ENCODE measurements at regions not wholly inside any gene's neighbourhood (a gene's known extent, or its start where the extent isn't known, plus 50 kb on each side); places are given as distances from the start of the nearest gene placed in this dataset.
A peak's percentile ranks its signal among the peaks of the same experiment; 100 is the strongest.

DNA sequence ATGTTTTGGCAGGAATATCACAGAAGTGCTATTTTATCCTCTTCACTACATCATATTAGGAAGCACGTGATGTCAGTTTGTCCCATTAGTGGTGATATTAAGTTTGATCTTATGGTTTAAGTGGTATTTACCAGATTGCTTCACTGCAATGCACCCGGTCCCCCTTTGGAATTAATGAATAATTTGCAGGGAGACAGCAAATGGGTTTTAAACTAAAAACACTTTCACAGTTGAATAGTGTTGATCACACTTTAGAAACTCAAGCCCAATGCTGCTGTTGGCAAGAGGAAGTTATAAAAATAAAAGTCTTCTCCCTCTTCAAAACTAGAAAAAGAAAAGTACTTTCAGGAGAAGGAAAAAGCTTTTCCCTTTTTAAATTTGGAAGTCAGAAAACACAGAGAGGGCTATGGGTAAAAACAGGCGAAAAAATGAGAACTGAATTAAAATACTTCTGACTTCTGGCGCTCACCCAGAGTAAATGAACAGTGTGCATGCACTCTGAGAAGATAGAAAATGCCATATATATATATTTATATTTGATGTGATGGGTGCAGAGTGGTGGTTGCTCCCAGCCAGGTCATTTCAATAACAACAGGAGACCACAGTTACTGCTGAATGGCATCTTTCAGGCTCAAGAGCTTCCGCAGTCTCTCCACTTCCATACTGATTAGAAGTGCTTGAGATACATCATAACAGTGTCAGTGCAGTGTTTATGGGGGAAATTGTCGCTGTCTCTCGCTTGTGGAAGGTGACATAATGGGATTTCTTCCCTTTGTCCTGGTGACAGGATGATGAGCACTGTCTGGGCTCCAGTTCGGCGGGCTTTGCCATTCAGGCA lies 278.0 kb downstream of the ZSWIM6 start:
- intact Hi-C loops (cut with DNase I), result no loop called here
- 30 to 31% methylated on average over 9 of the region's 9 CpGs for WGBS, 2 donors

DNA sequence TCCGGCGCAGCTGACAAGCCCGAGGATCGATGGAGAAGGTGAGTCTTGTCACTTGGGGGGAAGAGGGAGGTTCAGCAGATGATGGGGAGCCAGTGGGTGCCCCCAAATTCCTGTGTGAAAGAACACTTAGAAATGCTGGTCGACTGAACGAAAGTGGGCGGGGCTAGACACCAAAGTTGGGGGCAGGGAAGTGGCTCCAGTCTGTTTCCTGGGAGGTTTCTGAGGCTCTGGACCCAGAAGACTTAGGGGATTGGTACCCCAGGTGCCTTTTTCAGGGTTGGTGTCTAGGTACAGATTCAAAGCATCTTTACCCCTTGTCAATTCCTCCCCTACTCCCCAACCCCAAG lies 278.6 kb downstream of the ZSWIM6 start:
- H3K4me3 ChIP-seq (ENCODE audit: low read length in 2 of 2), result no peak overlapping the region
- no peaks in the 10 kb centered on the region for H3K4me1 ChIP-seq (ENCODE audit: control insufficient read depth in 1 of 2, insufficient read depth in 2 of 2, low read length in 2 of 2)
- intact Hi-C loops (cut with DNase I), result no loop called here
- no peak overlapping the region for H3K27ac ChIP-seq (ENCODE audit: low read depth in 1 of 2, low read length in 2 of 2)
- H3K27me3 ChIP-seq (ENCODE audit: control insufficient read depth in 1 of 2, insufficient read depth in 2 of 2, low read length in 1 of 2), result no peaks in the 10 kb centered on the region
- H3K9me3 ChIP-seq (ENCODE audit: control insufficient read depth, low read length), result no peaks in the 10 kb centered on the region
- ATAC-seq (ENCODE audit: low FRiP score) (no peak), DNase-seq (no peak)
- WGBS, 2 donors, result 72 to 75% methylated on average over 7 of the region's 7 CpGs
- H3K36me3 ChIP-seq (ENCODE audit: control insufficient read depth in 1 of 2, insufficient read depth in 2 of 2, low read length in 1 of 2), result no peaks in the 10 kb centered on the region

More for the DNA sequence above, 278.0 kb downstream of the ZSWIM6 start:
- Histone ChIP-seq H3K4me3 (ENCODE audit: low read length in 2 of 2) (no peak overlapping the region), H3K9me3 (ENCODE audit: control insufficient read depth, low read length) (no peaks in the 10 kb centered on the region), H3K36me3 (ENCODE audit: control insufficient read depth in 1 of 2, insufficient read depth in 2 of 2, low read length in 1 of 2) (no peaks in the 10 kb centered on the region), H3K27me3 (ENCODE audit: control insufficient read depth in 1 of 2, insufficient read depth in 2 of 2, low read length in 1 of 2) (no peaks in the 10 kb centered on the region), H3K4me1 (ENCODE audit: control insufficient read depth in 1 of 2, insufficient read depth in 2 of 2, low read length in 2 of 2) (no peaks in the 10 kb centered on the region), H3K27ac (ENCODE audit: low read depth in 1 of 2, low read length in 2 of 2) (no peak overlapping the region)
- DNase-seq, result no peak
- no peak for ATAC-seq (ENCODE audit: low FRiP score)

DNA sequence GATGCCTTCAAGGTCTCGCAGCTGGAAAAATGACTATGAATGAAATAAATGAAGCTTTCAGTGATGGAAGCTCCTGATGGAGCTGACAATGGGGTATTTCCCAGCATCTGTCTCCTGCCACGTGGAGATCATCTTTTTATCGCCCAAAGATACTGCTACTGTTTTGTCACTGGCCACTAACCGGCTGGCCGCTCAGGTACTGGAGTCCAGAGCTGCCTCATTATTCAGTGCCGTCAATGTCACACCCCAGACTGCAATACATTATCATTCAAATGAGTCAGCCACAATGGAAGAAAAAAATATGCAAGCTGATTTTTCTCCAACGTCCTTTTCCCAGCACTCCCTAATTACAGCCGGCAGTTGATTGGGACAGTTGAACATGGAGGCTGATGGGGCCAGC lies 280.4 kb downstream of the ZSWIM6 start:
- no peaks in the 10 kb centered on the region for H3K4me1 ChIP-seq (ENCODE audit: control insufficient read depth in 1 of 2, insufficient read depth in 2 of 2, low read length in 2 of 2)
- no peaks in the 10 kb centered on the region for H3K36me3 ChIP-seq (ENCODE audit: control insufficient read depth in 1 of 2, insufficient read depth in 2 of 2, low read length in 1 of 2)
- WGBS, 2 donors, result 77 to 79% methylated on average over 8 of the region's 8 CpGs
- DNase-seq (no peak), ATAC-seq (ENCODE audit: low FRiP score) (no peak)
- no peaks in the 10 kb centered on the region for H3K9me3 ChIP-seq (ENCODE audit: control insufficient read depth, low read length)
- H3K27me3 ChIP-seq (ENCODE audit: control insufficient read depth in 1 of 2, insufficient read depth in 2 of 2, low read length in 1 of 2), result no peaks in the 10 kb centered on the region
- intact Hi-C loops (cut with DNase I), result no loop called here
- H3K27ac ChIP-seq (ENCODE audit: low read depth in 1 of 2, low read length in 2 of 2), result no peak overlapping the region
- H3K4me3 ChIP-seq (ENCODE audit: low read length in 2 of 2), result no peak overlapping the region

DNA sequence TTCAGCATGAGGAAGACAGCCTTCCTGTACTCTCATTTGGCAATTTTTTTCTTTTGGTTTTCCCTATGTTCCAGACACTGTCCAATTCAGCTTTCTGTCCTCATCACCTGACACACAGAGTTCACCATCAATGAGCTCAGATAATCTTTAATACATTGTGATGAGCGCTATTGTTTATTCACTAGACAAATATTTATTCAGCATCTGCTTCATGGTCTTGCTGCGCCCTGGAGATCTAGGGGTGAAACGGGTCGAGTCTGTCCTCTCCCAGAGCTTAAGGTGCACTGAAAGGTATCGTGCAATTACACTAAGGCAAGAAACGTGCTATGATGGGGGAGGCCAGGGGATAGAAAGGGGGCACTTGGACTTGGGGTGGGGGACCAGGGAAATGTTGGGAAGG lies 281.6 kb downstream of the ZSWIM6 start:
- 94 to 95% methylated on average over 6 of the region's 6 CpGs for WGBS, 2 donors
- H3K27ac ChIP-seq (ENCODE audit: low read depth in 1 of 2, low read length in 2 of 2), result no peak overlapping the region
- intact Hi-C loops (cut with DNase I), result no loop called here
- H3K4me1 ChIP-seq (ENCODE audit: control insufficient read depth in 1 of 2, insufficient read depth in 2 of 2, low read length in 2 of 2), result no peaks in the 10 kb centered on the region
- H3K27me3 ChIP-seq (ENCODE audit: control insufficient read depth in 1 of 2, insufficient read depth in 2 of 2, low read length in 1 of 2), result no peaks in the 10 kb centered on the region
- ATAC-seq (ENCODE audit: low FRiP score) (no peak), DNase-seq (no peak)
- no peaks in the 10 kb centered on the region for H3K9me3 ChIP-seq (ENCODE audit: control insufficient read depth, low read length)
- no peaks in the 10 kb centered on the region for H3K36me3 ChIP-seq (ENCODE audit: control insufficient read depth in 1 of 2, insufficient read depth in 2 of 2, low read length in 1 of 2)
- no peak overlapping the region for H3K4me3 ChIP-seq (ENCODE audit: low read length in 2 of 2)

DNA sequence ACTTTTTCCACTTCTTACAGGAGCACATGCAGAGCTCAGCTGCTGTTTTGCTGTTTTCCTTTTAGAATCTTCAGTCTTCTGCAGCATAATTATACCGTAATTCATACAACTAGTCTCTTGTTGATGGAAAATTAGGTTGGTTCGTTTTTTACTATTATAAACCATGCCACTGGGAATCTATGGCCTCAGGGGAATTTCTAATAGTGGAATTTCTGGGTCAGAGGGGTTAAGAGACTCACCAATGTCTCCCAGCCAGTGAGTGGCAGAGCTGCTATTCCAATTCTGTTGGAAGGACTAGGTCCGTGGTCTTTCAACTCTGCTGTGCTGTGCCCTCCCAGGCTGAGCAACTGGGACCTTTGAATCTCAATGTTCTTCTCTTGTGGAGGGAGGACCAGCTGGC lies 282.5 kb downstream of the ZSWIM6 start:
- Histone ChIP-seq H3K36me3 (ENCODE audit: control insufficient read depth in 1 of 2, insufficient read depth in 2 of 2, low read length in 1 of 2) (no peaks in the 10 kb centered on the region), H3K27ac (ENCODE audit: low read depth in 1 of 2, low read length in 2 of 2) (no peak overlapping the region), H3K4me1 (ENCODE audit: control insufficient read depth in 1 of 2, insufficient read depth in 2 of 2, low read length in 2 of 2) (no peaks in the 10 kb centered on the region), H3K9me3 (ENCODE audit: control insufficient read depth, low read length) (no peaks in the 10 kb centered on the region), H3K27me3 (ENCODE audit: control insufficient read depth in 1 of 2, insufficient read depth in 2 of 2, low read length in 1 of 2) (no peaks in the 10 kb centered on the region), H3K4me3 (ENCODE audit: low read length in 2 of 2) (no peak overlapping the region)
- intact Hi-C loops (cut with DNase I), result no loop called here
- 88 to 90% methylated on average over 3 of the region's 3 CpGs for WGBS, 2 donors
- no peak for ATAC-seq (ENCODE audit: low FRiP score)
- no peak for DNase-seq

DNA sequence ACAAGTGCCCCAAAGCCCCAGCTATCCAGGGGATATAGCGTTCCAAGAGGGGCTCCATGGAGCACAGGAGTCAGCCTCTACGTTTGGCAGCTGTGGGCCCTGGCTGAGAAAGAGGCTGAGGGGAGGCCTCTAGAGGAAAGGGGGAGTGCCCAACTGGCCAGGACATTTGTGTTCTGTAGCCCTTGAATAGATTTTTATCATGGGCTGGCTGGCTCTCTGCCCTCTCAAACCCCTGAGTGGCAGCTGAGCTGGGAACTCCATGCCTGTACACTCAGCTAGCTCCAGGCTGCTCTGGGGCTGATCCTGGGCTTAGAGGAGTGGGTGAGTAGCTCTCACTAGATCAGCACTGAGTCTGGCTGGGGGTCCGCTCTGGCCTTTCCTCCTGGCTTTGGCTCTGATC lies 285.0 kb downstream of the ZSWIM6 start:
- no peaks in the 10 kb centered on the region for H3K27me3 ChIP-seq (ENCODE audit: control insufficient read depth in 1 of 2, insufficient read depth in 2 of 2, low read length in 1 of 2)
- ATAC-seq (ENCODE audit: low FRiP score) (no peak), DNase-seq (no peak)
- intact Hi-C loops (cut with DNase I), result no loop called here
- no peak overlapping the region for H3K27ac ChIP-seq (ENCODE audit: low read depth in 1 of 2, low read length in 2 of 2)
- H3K4me1 ChIP-seq (ENCODE audit: control insufficient read depth in 1 of 2, insufficient read depth in 2 of 2, low read length in 2 of 2), result no peaks in the 10 kb centered on the region
- no peaks in the 10 kb centered on the region for H3K36me3 ChIP-seq (ENCODE audit: control insufficient read depth in 1 of 2, insufficient read depth in 2 of 2, low read length in 1 of 2)
- no peaks in the 10 kb centered on the region for H3K9me3 ChIP-seq (ENCODE audit: control insufficient read depth, low read length)
- H3K4me3 ChIP-seq (ENCODE audit: low read length in 2 of 2), result no peak overlapping the region
- 62 to 69% methylated on average over 3 of the region's 3 CpGs for WGBS, 2 donors

DNA sequence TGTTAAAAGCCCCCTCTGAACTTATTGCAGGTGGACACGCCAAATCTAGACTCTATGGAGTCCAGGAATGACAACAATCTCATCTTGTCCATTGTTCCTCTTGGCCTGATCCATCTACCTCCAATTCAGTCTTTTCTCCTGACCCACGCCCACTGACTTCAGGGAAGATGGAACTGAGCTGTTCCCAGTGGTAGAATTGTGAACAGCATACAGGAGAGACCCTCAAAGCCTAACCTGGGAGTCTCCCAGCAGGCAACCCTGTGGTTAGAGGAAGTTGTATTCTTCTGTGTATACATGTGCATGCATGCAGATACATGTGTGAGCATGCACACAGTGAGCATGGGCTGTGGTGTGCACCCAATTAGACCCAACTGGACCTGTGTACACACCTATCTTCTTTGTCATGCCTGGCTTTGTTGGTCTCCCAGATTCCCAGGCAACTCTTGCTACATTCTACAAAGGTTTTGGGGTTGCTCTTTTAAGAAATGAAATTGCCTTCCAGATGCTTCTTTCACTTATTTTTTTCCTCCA lies 286.0 kb downstream of the ZSWIM6 start:
- H3K9me3 ChIP-seq (ENCODE audit: control insufficient read depth, low read length), result no peaks in the 10 kb centered on the region
- H3K36me3 ChIP-seq (ENCODE audit: control insufficient read depth in 1 of 2, insufficient read depth in 2 of 2, low read length in 1 of 2), result no peaks in the 10 kb centered on the region
- no peak for ATAC-seq (ENCODE audit: low FRiP score)
- no peak overlapping the region for H3K27ac ChIP-seq (ENCODE audit: low read depth in 1 of 2, low read length in 2 of 2)
- no peaks in the 10 kb centered on the region for H3K4me1 ChIP-seq (ENCODE audit: control insufficient read depth in 1 of 2, insufficient read depth in 2 of 2, low read length in 2 of 2)
- no peak overlapping the region for H3K4me3 ChIP-seq (ENCODE audit: low read length in 2 of 2)
- 92 to 96% methylated on average over 2 of the region's 2 CpGs for WGBS, 2 donors
- DNase-seq, result no peak
- no peaks in the 10 kb centered on the region for H3K27me3 ChIP-seq (ENCODE audit: control insufficient read depth in 1 of 2, insufficient read depth in 2 of 2, low read length in 1 of 2)
- intact Hi-C loops (cut with DNase I), result no loop called here

DNA sequence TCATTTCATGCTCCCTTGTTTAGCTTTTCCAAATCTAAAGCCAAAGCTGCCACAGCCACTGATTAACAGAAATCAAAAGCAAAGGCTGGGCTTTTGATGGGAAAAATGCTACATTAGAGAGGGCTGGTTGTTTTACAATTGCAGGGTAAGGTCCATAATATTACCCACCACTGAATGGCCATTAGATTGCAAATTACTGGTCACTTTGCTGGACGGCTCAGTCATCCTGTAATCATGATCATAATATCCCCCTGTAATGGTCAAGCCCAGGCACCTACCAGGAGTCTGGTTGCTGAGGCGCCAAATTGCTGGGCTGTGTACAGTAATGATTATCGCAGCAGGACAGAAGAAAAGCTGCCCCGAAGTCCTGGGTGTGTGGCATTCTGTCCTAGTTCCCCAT lies 286.5 kb downstream of the ZSWIM6 start:
- WGBS, 2 donors, result 97 to 98% methylated on average over 4 of the region's 4 CpGs

DNA sequence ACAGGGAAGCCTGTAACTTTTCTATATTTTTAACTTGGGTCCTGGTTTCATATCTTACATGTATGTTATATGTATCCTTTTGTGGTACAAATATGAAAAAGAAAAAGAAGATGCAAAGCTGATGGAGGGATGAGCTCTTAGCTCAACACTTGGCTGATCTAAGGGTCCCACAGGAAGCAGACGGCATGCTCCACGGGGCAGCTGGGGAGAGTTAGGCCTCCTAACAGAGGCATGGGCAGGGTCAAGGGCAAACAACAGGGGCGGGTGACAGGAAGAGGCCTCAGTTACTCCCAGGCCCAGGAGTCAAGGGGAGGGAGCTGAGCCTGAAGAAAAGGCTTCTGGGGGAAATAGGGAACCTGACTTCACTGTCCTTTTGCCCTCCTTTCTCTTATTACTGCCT lies 287.2 kb downstream of the ZSWIM6 start:
- Histone ChIP-seq H3K4me1 (ENCODE audit: control insufficient read depth in 1 of 2, insufficient read depth in 2 of 2, low read length in 2 of 2) (no peaks in the 10 kb centered on the region), H3K27ac (ENCODE audit: low read depth in 1 of 2, low read length in 2 of 2) (peak overlapping the region in 1 of 2 donors; percentile 66), H3K9me3 (ENCODE audit: control insufficient read depth, low read length) (no peaks in the 10 kb centered on the region), H3K36me3 (ENCODE audit: control insufficient read depth in 1 of 2, insufficient read depth in 2 of 2, low read length in 1 of 2) (no peaks in the 10 kb centered on the region), H3K4me3 (ENCODE audit: low read length in 2 of 2) (no peak overlapping the region), H3K27me3 (ENCODE audit: control insufficient read depth in 1 of 2, insufficient read depth in 2 of 2, low read length in 1 of 2) (no peaks in the 10 kb centered on the region)
- DNase-seq (no peak), ATAC-seq (ENCODE audit: low FRiP score) (no peak)
- 95 to 100% methylated on average over 3 of the region's 3 CpGs for WGBS, 2 donors
- intact Hi-C loops (cut with DNase I), result no loop called here

More for the DNA sequence above, 286.5 kb downstream of the ZSWIM6 start:
- H3K4me1 ChIP-seq (ENCODE audit: control insufficient read depth in 1 of 2, insufficient read depth in 2 of 2, low read length in 2 of 2), result no peaks in the 10 kb centered on the region
- no peaks in the 10 kb centered on the region for H3K9me3 ChIP-seq (ENCODE audit: control insufficient read depth, low read length)
- ATAC-seq (ENCODE audit: low FRiP score), result no peak
- no peak overlapping the region for H3K27ac ChIP-seq (ENCODE audit: low read depth in 1 of 2, low read length in 2 of 2)
- H3K36me3 ChIP-seq (ENCODE audit: control insufficient read depth in 1 of 2, insufficient read depth in 2 of 2, low read length in 1 of 2), result no peaks in the 10 kb centered on the region
- intact Hi-C loops (cut with DNase I), result no loop called here
- H3K27me3 ChIP-seq (ENCODE audit: control insufficient read depth in 1 of 2, insufficient read depth in 2 of 2, low read length in 1 of 2), result no peaks in the 10 kb centered on the region
- no peak overlapping the region for H3K4me3 ChIP-seq (ENCODE audit: low read length in 2 of 2)
- DNase-seq, result no peak
